Right cardiac atrium (tissue), 5 donors: ENCODE measurements at regions not wholly inside any gene's neighbourhood (a gene's known extent, or its start where the extent isn't known, plus 50 kb on each side); places are given as distances from the start of the nearest gene placed in this dataset.
"Not testable (repeated sequence)": the region's sequence is repeated elsewhere in the genome, so short reads cannot be mapped to it uniquely, and the experiment has no call there.

Experiments used
- ATAC-seq, 2 donors: fragments of 200-7000 bp; cut with Tn5 transposase; one replicate each; pipeline versions ENCODE4 v1.8.0 to v1.9.1; 2020; ENCODE audit warnings: moderate library complexity in 2 of 2, mild to moderate bottlenecking in 1 of 2
- DNase-seq, 3 donors: peaks; one replicate each; pipeline ENCODE4 v3.0.0-alpha.2; 2020
- H3K27ac ChIP-seq: one replicate; pipeline ENCODE4 v1.5.1; 2013; ENCODE audit warnings: mild to moderate bottlenecking, low read length, control low read depth, moderate library complexity
- H3K27me3 ChIP-seq: one replicate; pipeline ENCODE4 v1.6.1; 2013; ENCODE audit not compliant: control insufficient read depth, insufficient read depth
- H3K4me1 ChIP-seq: one replicate; pipeline ENCODE4 v1.6.1; 2013; ENCODE audit warnings: low read length; ENCODE audit not compliant: control insufficient read depth, insufficient read depth
- H3K4me3 ChIP-seq: one replicate; pipeline ENCODE4 v1.5.1; 2013; ENCODE audit warnings: low read length, control low read depth
- H3K9me3 ChIP-seq: one replicate; pipeline ENCODE4 v1.6.1; 2013; ENCODE audit warnings: low read length; ENCODE audit not compliant: control insufficient read depth
- WGBS: extraction: QIAGEN DNeasy Blood & Tissue Kit; methylation state at CpG from one replicate; pipeline ENCODE4 v1.1.7; 2013; 5-methylcytosine and 5-hydroxymethylcytosine counted together
- intact Hi-C, 4 donors: fragments of 100-400 bp; cut with DNase I; formaldehyde crosslinking; loops; one replicate each; pipeline versions ENCODE4 v1.11.0 to v1.14.0; 2022 to 2023
- donor health status: healthy with polysubstance abuse.
- donor health status: DM: no; HTN: yes; CAD: no.
- donor health status: DM: no; HTN: no; CAD: no.
- donor health status: DM: no; HTN: yes; CAD: no; lungs with severe emphysema.
- donor health status: DM: yes; HTN: yes; CAD: no.

DNA sequence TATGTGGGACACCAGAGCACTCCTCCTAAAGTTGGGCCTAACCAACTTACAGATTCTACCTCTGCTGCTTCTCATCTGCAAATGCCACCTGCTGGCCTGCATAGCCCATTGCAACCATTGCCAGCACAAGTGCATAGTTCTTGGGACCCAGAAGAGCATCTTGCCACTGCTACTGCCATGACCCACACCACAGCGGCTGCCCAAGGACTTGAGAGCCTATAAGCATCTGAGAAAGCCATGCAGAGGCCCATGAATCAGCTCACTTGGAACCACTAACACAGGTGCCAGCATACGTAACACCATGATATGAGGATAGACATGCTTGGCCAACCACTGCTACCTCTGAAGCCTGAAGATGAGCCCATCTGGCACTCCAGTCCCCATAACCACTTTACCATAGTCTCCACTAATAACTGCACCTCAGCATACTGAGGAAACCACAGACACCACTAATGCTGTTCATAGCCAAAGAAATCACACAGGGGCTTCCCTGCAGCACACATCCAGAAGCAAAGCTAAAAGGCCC, 258.1 kb upstream of the AGTR2 start:
- DNase-seq (no peak), ATAC-seq (no peak)
- no peaks in the 10 kb centered on the region for H3K4me1 ChIP-seq
- 96% methylated on average over 2 of the region's 2 CpGs for WGBS
- intact Hi-C loops: no loop called here
- no peak overlapping the region for H3K27ac ChIP-seq
- no peaks in the 10 kb centered on the region for H3K9me3 ChIP-seq
- H3K27me3 ChIP-seq: no peaks in the 10 kb centered on the region
- no peak overlapping the region for H3K4me3 ChIP-seq

DNA sequence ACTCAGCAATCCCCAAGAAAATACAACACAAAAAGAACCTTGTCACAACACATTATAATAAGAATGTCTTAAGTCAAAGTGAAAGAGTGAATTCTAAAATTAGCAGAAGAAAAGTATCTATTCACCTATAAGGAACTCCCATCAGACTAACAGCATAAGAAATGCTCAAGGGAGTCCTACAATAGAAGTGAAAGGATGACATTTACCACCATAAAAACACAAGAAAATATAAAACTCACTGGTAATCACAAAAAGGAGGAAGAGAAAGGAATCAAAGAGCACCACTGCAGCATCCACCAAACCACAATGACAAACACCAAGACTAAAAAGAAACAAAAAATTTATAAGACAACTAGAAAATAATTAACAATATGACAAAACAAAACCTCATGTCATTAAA, 257.0 kb upstream of the AGTR2 start:
- no peak for DNase-seq
- Histone ChIP-seq H3K4me1 (no peaks in the 10 kb centered on the region), H3K27me3 (no peaks in the 10 kb centered on the region), H3K4me3 (no peak overlapping the region), H3K9me3 (no peaks in the 10 kb centered on the region), H3K27ac (no peak overlapping the region)
- intact Hi-C loops: no loop called here
- ATAC-seq: no peak

DNA sequence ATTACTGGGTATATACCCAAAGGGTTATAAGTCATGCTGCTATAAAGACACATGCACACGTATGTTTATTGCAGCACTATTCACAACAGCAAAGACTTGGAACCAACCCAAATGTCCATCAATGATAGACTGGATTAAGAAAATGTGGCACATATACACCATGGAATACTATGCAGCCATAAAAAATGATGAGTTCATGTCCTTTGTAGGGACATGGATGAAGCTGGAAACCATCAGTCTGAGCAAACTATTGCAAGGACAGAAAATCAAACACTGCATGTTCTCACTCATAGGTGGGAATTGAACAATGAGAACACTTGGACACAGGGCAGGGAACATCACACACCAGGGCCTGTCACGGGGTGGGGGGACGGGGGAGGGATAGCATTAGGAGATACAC, 254.9 kb upstream of the AGTR2 start:
- 90% methylated on average over 3 of the region's 3 CpGs for WGBS
- ATAC-seq, H3K9me3 ChIP-seq: not testable (repeated sequence)

GRCh38 chrX:115929480-115929879, 241.1 kb upstream of the AGTR2 start:
- WGBS: 88% methylated on average over 1 of the region's 1 CpG
- no peak for ATAC-seq
- H3K27me3 ChIP-seq: no peaks in the 10 kb centered on the region
- H3K4me1 ChIP-seq: no peaks in the 10 kb centered on the region
- intact Hi-C loops: no loop called here
- no peak for DNase-seq
- H3K4me3 ChIP-seq: no peak overlapping the region
- no peak overlapping the region for H3K27ac ChIP-seq
- H3K9me3 ChIP-seq: no peaks in the 10 kb centered on the region

More for the DNA sequence above, 254.9 kb upstream of the AGTR2 start:
- intact Hi-C loops, H3K4me1 ChIP-seq, H3K27ac ChIP-seq, H3K4me3 ChIP-seq, DNase-seq, H3K27me3 ChIP-seq: not testable (repeated sequence)

DNA sequence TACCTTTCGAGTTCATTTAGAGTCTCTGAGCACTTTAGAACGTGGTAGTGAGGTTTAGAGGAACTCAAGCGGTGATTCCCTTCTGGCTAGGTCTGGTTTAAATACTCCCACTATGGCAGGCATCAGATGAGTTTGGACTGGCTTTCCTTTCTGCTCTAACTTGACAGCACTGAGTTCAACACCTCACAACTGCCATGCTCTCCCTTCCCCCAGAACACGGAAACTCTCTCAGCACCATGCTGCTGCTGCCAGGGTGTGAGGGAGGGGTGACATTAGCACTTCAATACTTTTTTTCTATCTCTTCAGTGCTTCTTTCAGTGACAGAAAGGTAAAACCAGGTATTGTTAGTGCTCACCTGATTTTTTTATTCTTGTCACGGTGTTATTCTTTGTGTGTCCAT, 234.5 kb upstream of the AGTR2 start:
- no peak for DNase-seq
- H3K27me3 ChIP-seq: no peaks in the 10 kb centered on the region
- no peaks in the 10 kb centered on the region for H3K9me3 ChIP-seq
- intact Hi-C loops: no loop called here
- no peak for ATAC-seq
- H3K4me3 ChIP-seq: no peak overlapping the region
- WGBS: 65% methylated on average over 5 of the region's 5 CpGs
- no peak overlapping the region for H3K27ac ChIP-seq
- H3K4me1 ChIP-seq: peaks cover 1% of the 10 kb centered on the region

DNA sequence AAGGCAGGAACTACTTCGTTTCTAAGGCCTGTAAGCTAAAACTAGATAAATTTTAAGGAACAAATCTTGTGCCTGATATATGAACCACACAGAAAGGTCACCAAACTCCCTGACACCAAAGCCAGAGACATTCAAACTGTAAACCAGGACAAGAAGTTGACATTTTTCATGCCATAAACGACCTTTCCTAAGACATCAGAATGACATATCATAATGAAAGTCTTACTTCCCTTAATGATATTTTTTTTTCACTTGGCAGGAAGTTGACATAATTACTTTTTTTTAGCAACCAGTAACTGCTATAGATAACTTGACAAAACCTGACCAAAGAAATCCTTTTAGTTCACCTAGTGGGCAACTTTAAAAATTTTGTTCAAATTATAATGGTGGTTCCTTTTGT, 231.5 kb upstream of the AGTR2 start:
- intact Hi-C loops: no loop called here
- WGBS: 44% methylated on average over 2 of the region's 2 CpGs
- Histone ChIP-seq H3K27ac (no peak overlapping the region), H3K9me3 (no peaks in the 10 kb centered on the region), H3K4me3 (no peak overlapping the region), H3K27me3 (no peaks in the 10 kb centered on the region), H3K4me1 (peaks cover 1% of the 10 kb centered on the region)
- ATAC-seq (no peak), DNase-seq (no peak)

- 86% methylated on average over 2 of the region's 2 CpGs for WGBS
- Histone ChIP-seq H3K9me3 (no peaks in the 10 kb centered on the region), H3K4me3 (no peak overlapping the region), H3K27me3 (no peaks in the 10 kb centered on the region), H3K27ac (no peak overlapping the region), H3K4me1 (peaks cover 1% of the 10 kb centered on the region)
- DNase-seq: no peak
- ATAC-seq: no peak
- intact Hi-C loops: no loop called here
These were observed 230.8 kb upstream of the AGTR2 start for GRCh38 chrX:115939636-115940160.

- DNase-seq (no peak), ATAC-seq (no peak)
- 90% methylated on average over 2 of the region's 2 CpGs for WGBS
- H3K27me3 ChIP-seq: no peaks in the 10 kb centered on the region
- intact Hi-C loops: no loop called here
- no peak overlapping the region for H3K4me3 ChIP-seq
- peaks cover 1% of the 10 kb centered on the region for H3K4me1 ChIP-seq
- H3K27ac ChIP-seq: no peak overlapping the region
- no peaks in the 10 kb centered on the region for H3K9me3 ChIP-seq
These were observed 230.2 kb upstream of the AGTR2 start for GRCh38 chrX:115940348-115940747.

DNA sequence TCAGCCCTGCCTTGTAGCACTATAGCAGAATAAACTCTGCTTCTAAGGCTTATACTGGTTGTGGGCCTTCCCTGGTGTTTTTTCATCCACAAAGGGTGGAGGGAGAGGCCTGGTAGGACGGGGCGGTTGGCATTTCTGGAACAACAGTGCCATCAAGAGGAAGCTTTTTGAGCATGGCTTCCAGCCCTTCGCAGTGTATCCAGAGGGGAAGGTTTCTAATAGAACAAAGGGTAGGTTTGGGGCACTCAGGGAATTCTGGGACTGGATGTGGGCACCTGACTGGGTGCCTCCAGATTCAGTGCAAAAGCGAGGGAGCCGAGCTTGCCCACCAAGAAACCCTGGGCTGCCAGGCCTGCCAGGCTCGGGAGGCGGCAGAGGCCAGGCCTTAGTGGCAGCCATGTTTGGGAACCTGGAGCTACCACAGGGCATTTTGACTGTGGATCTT, 229.6 kb upstream of the AGTR2 start:
- intact Hi-C loops: no loop called here
- WGBS: 83% methylated on average over 7 of the region's 7 CpGs

GRCh38 chrX:115941388-115941787, 229.2 kb upstream of the AGTR2 start:
- 80% methylated on average over 3 of the region's 3 CpGs for WGBS
- DNase-seq (no peak), ATAC-seq (no peak)
- no peak overlapping the region for H3K4me3 ChIP-seq
- H3K27ac ChIP-seq: no peak overlapping the region
- intact Hi-C loops: no loop called here
- no peaks in the 10 kb centered on the region for H3K27me3 ChIP-seq
- no peaks in the 10 kb centered on the region for H3K9me3 ChIP-seq
- H3K4me1 ChIP-seq: peaks cover 1% of the 10 kb centered on the region

More for the DNA sequence above, 229.6 kb upstream of the AGTR2 start:
- peaks cover 1% of the 10 kb centered on the region for H3K4me1 ChIP-seq
- no peak overlapping the region for H3K4me3 ChIP-seq
- DNase-seq (peak in 2 of 3 donors; percentile 65 to 77), ATAC-seq (peak in 1 of 2 donors; percentile 95)
- H3K27ac ChIP-seq: no peak overlapping the region
- H3K27me3 ChIP-seq: no peaks in the 10 kb centered on the region
- no peaks in the 10 kb centered on the region for H3K9me3 ChIP-seq

- DNase-seq (no peak), ATAC-seq (no peak)
- intact Hi-C loops: no loop called here
- WGBS: 89% methylated on average over 16 of the region's 16 CpGs
- H3K4me1 ChIP-seq: no peaks in the 10 kb centered on the region
- H3K27ac ChIP-seq: no peak overlapping the region
- no peaks in the 10 kb centered on the region for H3K9me3 ChIP-seq
- no peak overlapping the region for H3K4me3 ChIP-seq
- H3K27me3 ChIP-seq: no peaks in the 10 kb centered on the region
These were observed 224.5 kb upstream of the AGTR2 start for GRCh38 chrX:115946059-115946458.
